ENCODE measurements at regions not wholly inside any gene's neighbourhood (a gene's known extent, or its start where the extent isn't known, plus 50 kb on each side); places are given as distances from the start of the nearest gene placed in this dataset.

GRCh38 chr6:145309842-145310535, 425.3 kb downstream of the EPM2A start:
- no peak for DNase-seq

- DNase-seq = no peak
Measured at GRCh38 chr6:145312481-145312880, 422.8 kb downstream of the EPM2A start.

GRCh38 chr6:145313041-145313855, 422.1 kb downstream of the EPM2A start:
- DNase-seq = no peak

GRCh38 chr6:145315982-145316600, 419.2 kb downstream of the EPM2A start:
- no peak for DNase-seq

GRCh38 chr6:145318952-145319351, 416.4 kb downstream of the EPM2A start:
- no peak for DNase-seq

GRCh38 chr6:145319605-145320004, 415.7 kb downstream of the EPM2A start:
- no peak for DNase-seq

GRCh38 chr6:145323646-145324045, 411.7 kb downstream of the EPM2A start:
- DNase-seq = no peak

GRCh38 chr6:145327586-145327985, 407.7 kb downstream of the EPM2A start:
- DNase-seq = no peak

GRCh38 chr6:145329257-145329656, 406.1 kb downstream of the EPM2A start:
- no peak for DNase-seq

- DNase-seq = no peak
Measured at GRCh38 chr6:145331066-145331465, 404.3 kb downstream of the EPM2A start.

GRCh38 chr6:145332011-145332410, 403.3 kb downstream of the EPM2A start:
- DNase-seq = no peak

GRCh38 chr6:145336119-145336518, 399.2 kb downstream of the EPM2A start:
- no peak for DNase-seq

- DNase-seq = no peak
Measured at GRCh38 chr6:145339089-145339488, 396.2 kb downstream of the EPM2A start.

GRCh38 chr6:145340256-145340655, 395.1 kb downstream of the EPM2A start:
- no peak for DNase-seq

- no peak for DNase-seq
Measured at GRCh38 chr6:145345094-145345493, 390.2 kb downstream of the EPM2A start.

- DNase-seq = no peak
Measured at GRCh38 chr6:145347216-145347615, 388.1 kb downstream of the EPM2A start.

GRCh38 chr6:145349950-145350510, 385.3 kb downstream of the EPM2A start:
- DNase-seq = no peak

- no peak for DNase-seq
Measured at GRCh38 chr6:145350928-145351327, 384.4 kb downstream of the EPM2A start.

GRCh38 chr6:145352382-145353080, 382.8 kb downstream of the EPM2A start:
- DNase-seq = no peak

- no peak for DNase-seq
Measured at GRCh38 chr6:145360865-145361264, 374.5 kb downstream of the EPM2A start.

GRCh38 chr6:145367149-145367548, 368.2 kb downstream of the EPM2A start:
- no peak for DNase-seq

- DNase-seq = no peak
Measured at GRCh38 chr6:145368075-145368474, 367.2 kb downstream of the EPM2A start.

- DNase-seq = no peak
Measured at GRCh38 chr6:145370559-145370958, 364.8 kb downstream of the EPM2A start.
